GM21576 (cell line): ENCODE measurements at regions not wholly inside any gene's neighbourhood (a gene's known extent, or its start where the extent isn't known, plus 50 kb on each side); places are given as distances from the start of the nearest gene placed in this dataset.
"Not testable (repeated sequence)": the region's sequence is repeated elsewhere in the genome, so short reads cannot be mapped to it uniquely, and the experiment has no call there.

Experiments
- ATAC-seq: cut with Tn5 transposase; IDR thresholded peaks from one replicate; pipeline ENCODE4 v1.9.1; 2021; ENCODE audit warnings: mild to moderate bottlenecking, moderate library complexity; ENCODE audit not compliant: unreplicated experiment

DNA sequence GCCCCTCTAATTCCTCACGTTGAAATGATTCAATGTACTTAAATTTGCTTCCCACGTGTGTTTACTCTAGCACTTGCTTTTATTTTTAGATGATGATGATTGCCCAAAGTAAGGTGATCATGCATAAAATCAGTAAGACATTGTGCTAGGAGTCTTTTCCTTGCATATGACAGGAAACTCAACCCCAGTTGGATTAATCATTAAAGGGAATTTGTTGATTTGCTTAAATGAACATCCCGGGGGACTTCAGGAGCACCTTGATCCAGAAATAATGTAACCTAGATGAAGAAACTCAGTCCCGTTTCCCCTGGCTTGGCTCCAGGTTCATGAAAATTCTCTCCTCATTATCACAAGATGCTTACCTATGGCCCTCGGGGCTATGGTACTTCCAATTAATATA is 106.1 kb upstream of the STC2 start:
- ATAC-seq: no peak

DNA sequence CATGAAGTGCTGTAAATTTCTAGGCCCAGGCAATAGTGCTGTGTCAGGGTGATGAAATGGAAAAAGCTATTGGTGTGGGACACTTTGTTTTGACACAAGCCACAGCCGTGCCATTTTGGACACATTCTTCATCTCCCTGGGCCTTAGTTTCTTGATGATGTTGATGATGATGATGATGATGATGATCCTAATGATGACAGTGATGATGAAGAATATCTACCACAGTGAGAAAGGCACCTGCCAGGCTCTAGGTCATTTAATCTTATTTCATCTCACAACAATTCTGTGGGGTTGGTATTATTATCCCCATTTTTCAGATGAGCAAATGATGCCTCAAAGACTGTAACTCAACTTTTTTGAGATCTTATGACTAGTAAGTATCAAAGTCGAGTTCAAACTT is 102.2 kb upstream of the STC2 start:
- ATAC-seq: no peak

DNA sequence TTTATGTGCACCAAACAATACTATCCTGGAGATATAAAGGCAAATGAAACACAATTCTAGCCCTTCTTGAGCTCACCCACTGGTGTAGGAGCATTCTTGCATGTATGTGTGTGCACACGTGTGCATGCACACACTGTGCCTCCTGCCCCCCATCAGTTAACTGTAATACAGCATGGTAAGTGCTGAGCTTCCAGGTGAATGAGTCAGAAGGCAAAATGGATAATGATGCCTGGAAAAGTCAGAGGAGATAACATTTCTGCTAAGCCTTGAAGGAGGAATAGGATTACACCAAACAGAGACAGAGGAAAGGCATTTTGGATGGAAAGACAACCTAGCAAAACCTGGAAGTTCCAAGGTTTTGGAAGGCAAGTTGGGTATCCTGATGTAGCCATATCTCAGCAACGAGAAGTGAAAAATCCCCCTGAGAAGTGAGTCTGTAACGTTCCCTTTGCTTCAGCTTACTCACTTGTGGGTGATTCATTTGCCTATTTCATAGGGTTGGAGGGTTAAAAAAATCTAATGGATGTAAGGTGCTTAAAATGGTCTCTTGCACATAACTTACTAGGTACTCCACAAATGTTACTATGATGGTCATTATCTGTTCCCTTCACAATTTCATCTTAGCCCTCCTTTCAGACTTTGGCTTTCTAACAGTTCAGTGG is 101.4 kb upstream of the STC2 start:
- ATAC-seq: no peak

- no peak for ATAC-seq
These were observed 95.4 kb upstream of the STC2 start for GRCh38 chr5:173423452-173424117.

GRCh38 chr5:173420108-173420507 is 91.9 kb upstream of the STC2 start:
- ATAC-seq: no peak

DNA sequence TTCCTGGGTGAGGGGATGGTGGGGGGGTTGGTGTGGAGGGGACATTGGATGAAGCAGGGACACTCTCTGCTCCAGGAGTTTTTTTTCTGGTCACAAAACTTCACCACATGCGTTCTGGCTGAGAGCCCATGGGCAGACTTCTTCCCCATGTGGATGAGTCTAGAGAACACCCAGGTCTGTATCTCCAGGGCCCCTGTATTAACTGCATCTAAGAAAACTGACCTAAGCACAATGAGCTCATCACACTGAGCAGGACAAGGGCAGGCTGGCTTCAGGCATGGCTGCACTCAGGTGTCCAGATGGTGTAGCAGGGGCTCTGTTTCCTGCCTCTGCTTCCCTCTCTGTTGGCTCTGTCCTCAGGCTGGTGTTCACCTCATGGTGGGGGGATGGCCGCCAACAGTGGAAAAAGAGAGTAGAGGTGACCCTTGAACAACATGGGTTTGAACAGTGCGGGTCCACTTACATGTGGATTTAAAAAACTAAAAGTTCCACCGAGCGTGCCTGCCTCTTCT is 85.3 kb upstream of the STC2 start:
- ATAC-seq: no peak

- ATAC-seq: no peak
These were observed 84.4 kb upstream of the STC2 start for GRCh38 chr5:173412566-173412965.

DNA sequence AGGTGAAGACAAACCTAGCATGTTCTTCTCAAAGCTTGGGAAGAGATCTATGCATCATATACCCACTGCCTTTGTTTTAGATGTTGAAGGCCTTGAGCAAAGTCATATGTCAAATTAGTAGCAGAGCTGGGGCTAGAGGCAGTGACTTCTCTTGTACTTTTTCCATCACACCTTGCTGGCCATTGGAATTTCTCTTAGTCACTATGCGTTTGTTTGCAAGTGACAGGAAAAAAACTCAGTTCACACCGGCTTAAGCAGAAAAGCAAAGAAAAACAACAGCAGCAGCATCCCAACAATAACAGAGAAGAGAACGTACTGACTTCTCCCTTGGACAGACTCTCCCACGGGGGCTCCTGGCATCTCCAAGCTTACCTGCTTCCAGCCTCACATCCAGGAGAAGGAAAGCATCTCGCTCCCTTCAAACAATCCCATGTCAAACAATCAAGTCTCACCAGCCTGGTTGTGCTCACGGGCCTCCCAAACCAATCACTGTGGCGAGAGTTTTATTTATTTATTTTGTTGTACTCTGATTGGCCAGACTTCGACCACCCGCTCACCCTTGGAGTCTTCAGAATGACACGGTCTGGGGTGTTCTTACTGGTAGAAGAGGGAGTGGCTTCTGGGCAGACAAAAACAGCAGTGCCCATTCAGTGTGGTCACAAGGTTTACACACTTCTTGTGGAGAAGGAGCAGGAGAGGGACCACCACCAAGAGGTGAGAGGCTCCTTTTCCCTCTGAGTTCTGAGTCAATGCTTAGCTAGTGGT is 83.8 kb upstream of the STC2 start:
- no peak for ATAC-seq

DNA sequence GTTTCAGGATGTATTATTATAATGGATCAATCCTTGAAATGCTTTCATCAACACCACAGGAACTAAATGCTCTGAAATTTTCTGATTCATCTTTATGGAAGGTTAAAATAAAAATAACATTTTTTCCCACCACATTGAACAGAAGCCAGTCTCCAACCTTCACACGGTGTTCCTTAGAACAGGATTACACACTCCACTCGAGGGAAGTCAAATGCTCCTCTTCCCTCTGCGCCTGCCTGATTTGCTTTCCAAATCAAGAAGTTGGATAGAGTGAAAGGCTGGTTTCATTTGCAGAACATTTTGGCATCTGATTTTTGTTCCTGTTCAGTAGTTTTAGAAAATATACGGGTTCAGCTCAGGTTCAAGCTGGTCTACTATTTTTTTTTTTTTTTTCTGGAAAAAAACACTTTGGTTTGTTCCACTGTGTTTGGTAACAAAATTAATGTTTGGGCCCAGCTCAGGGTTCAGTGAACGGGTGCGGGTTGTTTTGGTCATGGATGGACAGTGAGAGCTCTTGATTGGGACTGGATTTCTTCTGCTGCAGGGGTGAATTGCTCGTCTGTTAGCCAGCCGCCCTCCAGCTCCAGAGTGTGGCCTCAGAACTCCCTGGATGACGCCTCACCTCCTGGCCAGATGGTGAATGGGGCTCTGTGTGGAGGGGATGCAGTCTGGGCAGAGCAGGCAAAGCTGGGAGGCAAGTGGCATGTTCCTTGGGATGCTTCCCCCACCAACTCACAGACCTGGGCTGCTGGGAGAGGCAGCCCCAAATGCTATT is 82.4 kb upstream of the STC2 start:
- ATAC-seq: no peak

GRCh38 chr5:173408946-173409345 is 80.7 kb upstream of the STC2 start:
- no peak for ATAC-seq

GRCh38 chr5:173399851-173400250 is 71.6 kb upstream of the STC2 start:
- no peak for ATAC-seq

- ATAC-seq: no peak
These were observed 69.3 kb upstream of the STC2 start for GRCh38 chr5:173397516-173397915.

DNA sequence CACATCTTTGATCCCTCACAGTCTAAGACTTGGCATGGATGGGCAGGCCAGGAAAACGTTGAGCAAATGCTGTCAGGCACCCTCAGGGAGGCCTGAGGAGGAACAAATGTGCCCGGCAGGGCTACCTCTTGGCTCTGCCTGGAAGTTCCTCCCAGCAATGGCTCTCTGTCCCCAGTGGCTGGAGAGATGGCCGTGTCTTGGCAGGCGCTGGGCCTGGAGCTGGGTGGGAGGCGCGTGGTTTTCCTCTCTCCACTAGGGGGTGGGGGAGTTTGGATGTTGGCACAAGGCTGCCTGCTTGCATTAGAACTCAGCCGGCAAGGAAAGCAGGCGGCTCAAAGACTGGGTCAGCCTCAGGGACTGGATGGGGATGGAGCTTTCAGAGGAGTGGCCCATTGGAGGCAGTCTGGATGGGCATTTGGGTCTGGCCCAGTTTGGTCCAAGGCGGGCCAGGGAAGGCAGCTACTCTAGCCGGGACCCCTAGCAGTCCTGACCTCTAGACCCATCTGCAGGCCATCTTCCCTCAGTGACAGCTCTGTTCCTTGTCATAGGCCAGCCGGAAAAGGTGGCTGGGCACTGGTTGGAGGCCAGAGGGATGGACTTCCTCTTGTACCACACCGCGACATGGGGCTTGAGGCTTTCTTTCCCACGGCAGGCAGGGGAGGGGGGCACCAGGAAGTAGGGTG is 68.2 kb upstream of the STC2 start:
- ATAC-seq: no peak

DNA sequence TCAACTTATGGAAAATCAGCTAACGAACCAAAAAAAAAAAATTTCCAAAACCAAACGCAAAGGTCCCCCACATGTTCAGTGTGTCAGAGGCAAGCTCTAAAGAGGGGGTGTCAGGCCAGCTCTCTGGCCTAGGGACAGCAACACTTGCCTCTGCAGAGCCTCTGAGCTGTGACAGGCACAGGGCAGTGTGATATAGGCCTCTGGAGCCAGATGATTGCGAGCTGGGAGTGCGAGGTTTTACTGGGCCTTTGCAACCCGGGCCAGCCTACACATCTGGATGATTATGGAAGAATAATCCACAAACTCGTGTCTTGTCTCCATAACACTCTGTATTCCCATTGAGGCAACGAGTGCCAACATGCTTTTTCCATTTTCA is 67.7 kb upstream of the STC2 start:
- ATAC-seq: no peak

- ATAC-seq: no peak
These were observed 67.2 kb upstream of the STC2 start for GRCh38 chr5:173395257-173395932.

DNA sequence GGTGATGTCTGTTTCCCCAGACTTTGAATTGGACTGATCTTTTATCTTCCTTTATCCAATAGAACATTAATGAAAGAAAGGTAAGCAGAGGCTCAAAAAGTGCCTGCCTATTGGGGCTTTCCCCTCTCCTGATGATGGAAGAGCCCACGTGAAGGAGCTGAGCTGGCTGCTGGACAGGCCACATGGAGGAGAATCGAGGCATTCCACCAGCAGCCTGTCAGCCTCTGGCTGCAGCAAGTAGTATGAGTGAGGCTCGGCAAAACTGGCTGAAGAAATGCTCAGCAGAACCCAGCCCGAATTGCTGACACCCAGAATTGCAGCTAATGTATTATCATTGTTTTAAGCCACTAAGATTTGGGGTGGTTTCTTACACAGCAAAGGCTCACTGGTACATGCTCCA is 66.5 kb upstream of the STC2 start:
- ATAC-seq: no peak

DNA sequence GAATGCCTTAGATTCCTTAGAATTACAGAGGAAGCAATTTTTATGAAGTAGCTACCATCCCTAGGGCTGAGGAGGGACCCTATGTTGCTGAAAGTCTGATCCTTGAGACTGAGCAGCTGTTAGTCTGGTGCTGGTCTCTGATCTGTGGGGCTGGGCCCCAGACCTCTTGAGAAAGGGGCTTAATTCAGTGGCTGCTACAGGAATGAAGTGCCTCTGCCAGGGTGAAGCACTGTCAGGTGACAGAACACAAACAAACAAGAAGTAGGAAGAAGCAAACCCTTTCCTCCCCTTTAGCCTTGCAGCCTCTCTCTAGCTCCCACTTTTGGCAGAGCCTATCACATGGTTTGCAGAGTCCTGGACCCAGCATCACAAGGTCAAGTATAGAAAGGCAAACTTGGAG is 64.0 kb upstream of the STC2 start:
- ATAC-seq: no peak

- ATAC-seq: no peak
These were observed 62.8 kb upstream of the STC2 start for GRCh38 chr5:173391031-173391430.

GRCh38 chr5:173387293-173387692 is 59.1 kb upstream of the STC2 start:
- not testable (repeated sequence) for ATAC-seq

GRCh38 chr5:173385832-173386360 is 57.7 kb upstream of the STC2 start:
- ATAC-seq: no peak
